GM21367 (cell line): ENCODE measurements at regions not wholly inside any gene's neighbourhood (a gene's known extent, or its start where the extent isn't known, plus 50 kb on each side); places are given as distances from the start of the nearest gene placed in this dataset.

Experiments
- ATAC-seq: cut with Tn5 transposase; IDR thresholded peaks from one replicate; pipeline ENCODE4 v1.9.1; 2021; ENCODE audit not compliant: unreplicated experiment

- no peak for ATAC-seq
Measured at GRCh38 chr22:48248901-48249455, 1486.5 kb downstream of the TBC1D22A start.

GRCh38 chr22:48247829-48248228 lies 1485.4 kb downstream of the TBC1D22A start:
- no peak for ATAC-seq

- ATAC-seq = no peak
Measured at GRCh38 chr22:48245196-48245485, 1482.7 kb downstream of the TBC1D22A start.

DNA sequence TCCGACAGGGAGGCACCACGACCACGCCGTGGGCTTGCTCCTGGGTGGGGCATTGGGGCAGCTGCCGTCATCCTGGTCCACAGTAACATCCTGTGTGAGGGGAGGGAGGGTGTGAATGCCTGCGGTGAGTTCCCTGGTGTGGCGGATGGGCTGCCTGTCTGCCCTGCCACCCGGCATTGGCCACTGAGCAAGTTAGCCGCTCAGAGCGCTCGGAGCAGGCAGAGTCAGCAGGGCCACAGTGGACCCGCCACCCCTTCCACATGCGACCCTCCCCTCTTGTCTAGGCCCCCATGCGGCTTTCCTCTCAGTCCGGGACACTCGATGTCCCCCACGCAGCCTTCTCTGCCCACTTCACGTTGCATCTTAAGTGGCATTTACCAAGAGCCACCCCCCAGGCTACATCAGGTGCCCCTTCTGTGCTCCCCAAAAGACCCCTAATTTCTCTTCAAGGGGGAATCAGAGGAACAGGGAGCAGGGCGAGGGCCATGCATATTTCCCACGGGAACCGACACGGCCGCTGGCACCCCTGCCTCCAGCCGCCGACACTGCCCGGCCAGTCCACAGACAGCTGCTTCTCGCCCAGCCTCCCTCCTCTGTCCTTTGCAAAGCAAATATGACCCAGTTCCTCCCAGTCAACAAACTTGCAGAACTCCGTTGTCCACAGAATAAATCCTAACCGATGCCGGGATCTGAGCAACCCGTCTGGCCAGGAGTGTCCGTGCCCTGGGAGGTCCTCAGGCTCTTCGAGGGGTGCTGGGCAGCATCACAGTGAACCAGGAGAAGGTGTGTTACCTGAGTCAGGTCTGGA lies 1482.1 kb downstream of the TBC1D22A start:
- ATAC-seq = no peak

DNA sequence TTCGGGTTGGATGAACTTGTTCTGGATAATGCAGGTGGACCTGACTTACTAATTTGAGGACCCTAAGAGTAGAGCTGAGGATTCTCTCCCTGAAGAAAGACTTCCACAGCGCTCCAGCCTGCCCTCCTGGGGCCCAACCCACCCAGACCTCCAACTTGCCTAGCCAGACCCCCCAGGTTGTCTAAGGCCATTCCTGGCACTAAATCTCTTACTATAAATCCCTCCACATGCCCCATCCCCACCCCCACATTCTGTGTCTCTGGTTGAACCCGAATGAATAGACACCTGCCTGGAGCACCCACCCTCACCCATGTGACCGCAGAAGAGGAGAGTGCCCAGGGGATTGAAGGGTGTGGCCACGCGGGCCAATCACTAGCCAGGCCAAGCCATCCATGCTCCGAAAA lies 1480.0 kb downstream of the TBC1D22A start:
- no peak for ATAC-seq

DNA sequence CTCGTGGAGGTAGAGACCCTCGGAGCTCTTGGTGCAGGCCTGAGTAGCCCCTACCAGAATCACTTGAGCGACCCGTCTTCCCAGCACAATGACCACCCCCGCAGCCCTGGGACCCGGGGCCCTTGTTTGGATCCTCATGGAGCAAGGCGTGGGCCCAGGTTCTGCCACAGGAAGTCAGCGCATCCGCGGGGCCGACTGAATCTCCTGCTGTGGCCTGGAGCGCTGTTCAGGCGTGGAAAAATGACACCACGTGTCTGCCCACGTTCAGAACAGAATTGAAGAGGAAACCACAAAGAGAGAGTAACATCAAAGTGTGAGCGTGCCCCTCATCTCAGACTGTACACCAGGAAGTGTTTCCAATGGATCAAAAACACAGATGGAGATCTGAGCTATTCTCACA lies 1479.2 kb downstream of the TBC1D22A start:
- no peak for ATAC-seq

GRCh38 chr22:48240935-48241230 lies 1478.4 kb downstream of the TBC1D22A start:
- ATAC-seq = no peak

GRCh38 chr22:48240148-48240934 lies 1477.9 kb downstream of the TBC1D22A start:
- no peak for ATAC-seq

DNA sequence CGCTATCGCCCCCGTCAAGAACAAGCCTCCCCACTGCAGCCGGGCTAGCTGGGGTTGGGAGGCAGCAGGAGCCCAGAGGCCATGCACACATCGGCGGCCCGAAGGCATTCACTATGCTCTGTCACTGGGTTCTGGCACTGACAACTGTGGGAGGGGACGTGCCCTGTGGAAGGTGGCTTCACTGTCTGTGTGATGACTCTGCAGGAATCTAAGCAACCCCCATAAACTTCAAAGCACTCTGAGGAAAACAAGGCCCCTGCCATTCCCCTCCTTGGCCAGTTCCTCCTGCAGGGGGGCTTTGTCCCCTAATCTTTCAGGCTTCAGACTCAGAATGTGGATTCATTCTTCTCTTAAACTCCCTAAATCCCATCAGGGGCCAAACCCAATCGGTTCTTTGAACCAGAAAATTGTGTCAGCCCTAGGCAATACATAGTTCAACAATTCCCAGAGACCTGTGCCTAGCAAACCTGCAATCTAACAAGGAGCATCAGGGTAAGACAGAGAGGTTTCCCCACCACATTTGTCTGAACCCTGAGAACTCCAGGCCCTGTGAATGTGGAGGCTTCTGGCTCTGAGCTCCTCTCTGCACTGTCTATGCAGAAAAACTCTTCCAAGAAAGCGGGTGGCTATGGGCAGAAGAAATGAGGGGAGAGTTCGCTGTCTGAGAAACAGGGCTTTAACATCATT lies 1477.2 kb downstream of the TBC1D22A start:
- no peak for ATAC-seq

DNA sequence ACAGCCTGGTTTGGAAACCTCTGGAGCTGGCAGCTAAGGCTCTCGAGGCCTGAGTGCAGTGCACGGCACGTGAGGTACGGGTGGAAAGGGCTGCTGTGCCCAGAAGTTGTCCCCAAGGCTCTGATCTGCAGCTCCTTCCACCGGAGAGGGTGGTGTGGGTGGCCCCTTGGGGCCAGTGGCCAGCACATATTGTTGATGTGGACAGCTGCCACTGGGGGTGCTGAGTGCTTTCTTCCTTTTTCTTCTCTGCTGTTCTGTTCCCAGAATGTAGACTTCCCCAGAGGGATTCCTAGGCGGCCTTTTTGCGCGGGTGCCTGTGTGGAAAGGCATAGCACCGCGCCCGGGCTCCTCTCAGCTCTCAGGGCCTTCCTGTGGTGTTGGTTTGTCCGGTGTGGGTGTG lies 1476.5 kb downstream of the TBC1D22A start:
- ATAC-seq = no peak

- ATAC-seq = no peak
Measured at GRCh38 chr22:48238284-48238915, 1476.0 kb downstream of the TBC1D22A start.

GRCh38 chr22:48237466-48238283 lies 1475.2 kb downstream of the TBC1D22A start:
- ATAC-seq = no peak

GRCh38 chr22:48236261-48236660 lies 1473.8 kb downstream of the TBC1D22A start:
- ATAC-seq = no peak

- ATAC-seq = no peak
Measured at GRCh38 chr22:48235744-48236143, 1473.3 kb downstream of the TBC1D22A start.

DNA sequence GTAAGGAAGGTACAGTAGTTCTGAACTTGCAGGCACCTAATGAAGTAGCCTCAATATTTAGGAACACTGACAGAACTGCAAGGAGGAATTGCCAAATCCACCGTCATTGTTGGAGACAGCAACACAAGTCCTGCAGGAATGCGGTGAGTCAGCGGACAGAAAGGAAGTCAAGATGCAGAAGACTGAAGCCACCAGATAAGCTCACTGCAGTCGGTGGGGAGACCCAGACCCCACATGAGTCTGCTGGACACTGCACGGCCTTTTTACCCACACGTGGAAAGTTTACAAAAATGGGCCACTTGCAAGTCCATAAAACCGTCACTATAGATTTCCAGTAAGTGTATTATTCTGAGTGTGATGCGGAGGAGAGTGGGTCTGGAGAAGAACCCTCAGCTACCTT lies 1471.6 kb downstream of the TBC1D22A start:
- no peak for ATAC-seq

DNA sequence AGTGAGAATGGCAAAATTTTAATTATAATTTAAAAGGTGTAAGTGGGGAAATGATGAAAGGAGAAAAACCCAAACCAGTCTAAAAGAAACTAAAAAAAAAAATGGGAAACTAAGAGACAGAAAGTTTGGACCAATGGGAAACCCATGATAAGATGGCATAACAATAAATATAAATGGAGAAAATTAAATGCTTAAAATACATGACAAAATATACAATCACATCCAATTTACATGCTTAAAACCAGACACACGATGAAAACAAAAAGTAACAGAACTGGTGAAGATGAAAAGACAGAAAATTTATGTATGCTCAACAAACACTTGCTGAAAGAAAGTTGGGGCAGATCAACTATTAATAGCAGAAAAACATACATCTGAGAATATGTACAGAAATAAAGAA lies 1471.1 kb downstream of the TBC1D22A start:
- ATAC-seq = no peak

GRCh38 chr22:48228468-48228867 lies 1466.0 kb downstream of the TBC1D22A start:
- no peak for ATAC-seq

DNA sequence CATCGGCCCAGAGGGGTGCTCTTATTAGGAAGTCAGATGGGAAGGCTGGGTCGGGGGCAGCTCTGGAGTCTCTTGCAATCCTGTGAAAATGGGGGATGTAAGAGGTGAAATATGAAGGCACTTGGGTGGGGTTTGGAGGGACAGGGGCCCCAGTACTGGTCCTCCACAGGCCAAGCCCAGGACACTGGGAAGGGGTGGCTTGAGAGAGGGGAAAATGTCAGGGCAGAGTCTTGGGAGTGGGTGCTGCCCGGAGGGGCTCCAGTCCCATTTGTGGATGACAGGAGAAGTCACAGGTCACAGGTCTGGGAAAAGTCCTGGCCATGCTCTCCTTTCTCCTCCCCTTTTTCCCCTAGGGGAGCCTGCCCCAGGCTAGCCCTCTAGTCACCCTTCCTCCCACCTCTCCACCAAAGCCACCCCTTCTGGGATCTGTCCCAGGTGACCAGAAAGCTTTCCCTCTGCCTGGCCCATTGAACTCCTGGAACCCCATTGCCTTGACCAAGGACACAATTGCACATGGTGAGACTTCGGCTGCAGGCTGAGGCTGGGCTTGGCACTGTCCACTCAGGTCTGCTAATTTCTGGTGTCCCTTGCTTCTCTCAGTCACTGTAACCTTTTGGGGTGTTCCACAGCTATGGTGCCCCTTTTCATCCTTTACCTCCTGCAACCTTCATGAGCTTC lies 1465.0 kb downstream of the TBC1D22A start:
- no peak for ATAC-seq

- no peak for ATAC-seq
Measured at GRCh38 chr22:48226026-48227013, 1463.9 kb downstream of the TBC1D22A start.
